Stomach smooth muscle (tissue), 2 donors: ENCODE measurements at regions not wholly inside any gene's neighbourhood (a gene's known extent, or its start where the extent isn't known, plus 50 kb on each side); places are given as distances from the start of the nearest gene placed in this dataset.

Experiments
- H3K27ac ChIP-seq: one replicate; pipeline ENCODE4 v1.7.0; 2013; ENCODE audit warnings: mild to moderate bottlenecking, low read length, inconsistent platforms
- H3K27me3 ChIP-seq, 2 donors: one replicate each; pipeline ENCODE4 v1.7.0; 2013; ENCODE audit warnings: low read length in 2 of 2; ENCODE audit not compliant: insufficient read depth in 2 of 2, control insufficient read depth in 1 of 2
- H3K36me3 ChIP-seq, 2 donors: one replicate each; pipeline ENCODE4 v1.7.0; 2013; ENCODE audit warnings: low read length in 2 of 2; ENCODE audit not compliant: control insufficient read depth in 2 of 2, insufficient read depth in 2 of 2
- H3K4me1 ChIP-seq: one replicate; pipeline ENCODE4 v1.7.0; 2013; ENCODE audit warnings: low read length; ENCODE audit not compliant: control insufficient read depth, insufficient read depth
- H3K4me3 ChIP-seq, 2 donors: one replicate each; pipeline ENCODE4 v1.7.0; 2013; ENCODE audit warnings: low read length in 2 of 2
- H3K9ac ChIP-seq, 2 donors: one replicate each; pipeline ENCODE4 v1.7.0; 2013; ENCODE audit warnings: low read length in 2 of 2, mild to moderate bottlenecking in 1 of 2
- H3K9me3 ChIP-seq, 2 donors: one replicate each; pipeline ENCODE4 v1.7.0; 2013; ENCODE audit warnings: low read length in 2 of 2; ENCODE audit not compliant: control insufficient read depth in 2 of 2
- donor health status: healthy.
- donor health status: Pancreatic carcinoma.

- H3K36me3 ChIP-seq = no peaks in the 10 kb centered on the region
- H3K27ac ChIP-seq = no peak overlapping the region
- H3K9ac ChIP-seq = no peak overlapping the region
- no peak overlapping the region for H3K4me3 ChIP-seq
- H3K27me3 ChIP-seq = no peaks in the 10 kb centered on the region
- no peaks in the 10 kb centered on the region for H3K4me1 ChIP-seq
- H3K9me3 ChIP-seq = no peaks in the 10 kb centered on the region
Observed at GRCh38 chr14:79924551-79924950, 286.8 kb downstream of the DIO2 start.

- Histone ChIP-seq H3K9ac (no peak overlapping the region), H3K4me3 (no peak overlapping the region), H3K27me3 (no peaks in the 10 kb centered on the region), H3K36me3 (no peaks in the 10 kb centered on the region), H3K27ac (no peak overlapping the region), H3K4me1 (no peaks in the 10 kb centered on the region), H3K9me3 (no peaks in the 10 kb centered on the region)
Observed at GRCh38 chr14:79920180-79920692, 291.1 kb downstream of the DIO2 start.
